ENCODE measurements at regions not wholly inside any gene's neighbourhood (a gene's known extent, or its start where the extent isn't known, plus 50 kb on each side); places are given as distances from the start of the nearest gene placed in this dataset.

DNA sequence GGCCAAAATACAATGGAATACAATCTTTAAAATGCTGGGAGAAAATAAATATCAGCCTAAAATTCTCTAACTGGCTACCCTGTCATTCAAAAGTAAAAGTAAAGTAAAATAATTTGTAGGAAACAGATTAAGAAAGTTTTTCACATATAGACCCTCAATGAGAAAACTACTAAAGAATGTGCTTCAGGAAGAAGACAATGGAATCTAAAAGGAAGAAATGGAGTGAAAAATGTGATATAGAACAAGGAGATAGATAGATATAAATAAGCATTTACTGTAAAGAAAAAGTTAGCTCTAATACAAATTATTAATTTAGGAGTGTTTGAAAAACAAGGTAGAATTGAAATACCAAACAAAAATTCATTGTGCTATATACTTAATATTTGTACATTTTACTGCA lies 368.6 kb upstream of the MPDZ start:
- no peak for TF ChIP-seq ZNF165 (CRISPR knock-in tag; IDR thresholded peaks at IDR 0.05; ENCODE audit: borderline replicate concordance)
- no peak for TF ChIP-seq ZNF561 (CRISPR knock-in tag; conservative IDR thresholded peaks at IDR 0.05)
- TF ChIP-seq NFYB (IDR thresholded peaks at IDR 0.05; ENCODE audit: extremely low read depth, insufficient read length), result no peak
- no peak for TF ChIP-seq ZNF79 (CRISPR knock-in tag; IDR thresholded peaks at IDR 0.05; ENCODE audit: low read depth)
- no peak for TF ChIP-seq NR2C2 (CRISPR knock-in tag; IDR thresholded peaks at IDR 0.05)
- no peak for TF ChIP-seq NR2C2 (tag; IDR thresholded peaks at IDR 0.05)
- TF ChIP-seq ZNF184 (CRISPR knock-in tag; IDR thresholded peaks at IDR 0.05), result no peak

Data from K562 (cell line).